T-helper 2 cell (primary cell): ENCODE measurements at regions not wholly inside any gene's neighbourhood (a gene's known extent, or its start where the extent isn't known, plus 50 kb on each side); places are given as distances from the start of the nearest gene placed in this dataset.
"Not testable (repeated sequence)": the region's sequence is repeated elsewhere in the genome, so short reads cannot be mapped to it uniquely, and the experiment has no call there.

Experiments used
- DNase-seq, 5 experiments: peaks; one replicate each; pipeline versions ENCODE4 v3.0.0 to v3.0.0-alpha.2; 2012 to 2022

DNA sequence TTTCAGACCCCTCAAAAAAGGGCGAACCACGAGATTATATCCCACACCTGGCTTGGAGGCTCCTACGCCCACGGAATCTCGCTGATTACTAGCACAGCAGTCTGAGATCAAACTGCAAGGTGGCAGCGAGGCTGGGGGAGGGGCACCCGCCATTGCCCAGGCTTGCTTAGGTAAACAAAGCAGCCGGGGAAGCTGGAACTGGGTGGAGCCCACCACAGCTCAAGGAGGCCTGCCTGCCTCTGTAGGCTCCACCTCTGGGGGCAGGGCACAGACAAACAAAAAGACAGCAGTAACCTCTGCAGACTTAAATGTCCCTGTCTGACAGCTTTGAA, 1136.6 kb downstream of the FSCB start:
- not testable (repeated sequence) for DNase-seq

DNA sequence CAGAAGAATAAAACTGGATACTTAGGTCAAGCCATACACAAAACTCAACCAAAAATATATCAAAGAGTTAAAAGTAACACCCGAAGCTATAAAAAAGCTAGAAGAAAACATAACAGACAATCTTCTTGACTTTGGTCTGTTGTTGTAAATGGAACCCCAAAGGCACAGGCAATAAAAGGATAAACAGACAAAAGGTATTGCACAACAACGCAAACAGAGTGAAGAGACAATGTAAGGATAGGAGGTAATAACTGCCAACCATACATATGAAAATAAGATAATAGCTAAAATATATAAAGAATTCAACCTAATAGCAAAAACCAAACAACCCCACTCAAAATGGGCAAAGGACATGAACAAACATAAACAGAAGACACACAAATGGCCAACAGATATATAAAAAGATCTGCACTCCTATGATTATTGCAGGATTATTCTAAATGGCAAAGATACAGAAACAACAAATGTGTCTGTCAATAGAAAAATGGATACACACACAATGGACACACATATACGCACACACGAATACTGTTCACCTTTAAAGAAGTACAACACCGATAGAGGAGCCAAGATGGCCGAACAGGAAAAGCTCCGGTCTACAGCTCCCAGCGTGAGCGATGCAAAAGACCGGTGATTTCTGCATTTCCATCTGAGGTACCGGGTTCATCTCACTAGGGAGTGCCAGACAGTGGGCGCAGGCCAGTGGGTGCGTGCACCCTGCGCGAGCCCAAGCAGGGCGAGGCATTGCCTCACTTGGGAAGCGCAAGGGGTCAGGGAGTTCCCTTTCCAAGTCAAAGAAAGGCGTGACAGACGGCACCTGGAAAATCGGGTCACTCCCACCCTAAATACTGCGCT, 1137.1 kb downstream of the FSCB start:
- DNase-seq: no peak

DNA sequence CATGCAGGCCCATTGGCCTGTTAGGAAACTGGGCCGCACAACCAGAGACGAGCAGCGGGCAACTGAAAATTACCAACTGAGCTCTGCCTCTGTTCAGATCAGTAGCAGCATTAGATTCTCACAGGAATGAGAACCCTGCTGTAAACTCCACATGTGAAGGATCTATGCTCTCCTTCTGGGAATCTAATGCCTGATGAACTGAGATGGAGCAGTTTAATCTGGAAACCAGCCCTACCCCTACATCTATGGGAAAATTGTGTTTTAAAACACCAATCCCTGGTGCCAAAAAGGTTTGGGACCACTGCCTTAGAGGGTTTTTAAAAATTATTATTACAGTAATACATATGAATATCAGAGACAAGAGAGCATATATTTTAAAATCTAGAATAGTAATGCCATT, 1144.5 kb downstream of the FSCB start:
- DNase-seq: no peak

DNA sequence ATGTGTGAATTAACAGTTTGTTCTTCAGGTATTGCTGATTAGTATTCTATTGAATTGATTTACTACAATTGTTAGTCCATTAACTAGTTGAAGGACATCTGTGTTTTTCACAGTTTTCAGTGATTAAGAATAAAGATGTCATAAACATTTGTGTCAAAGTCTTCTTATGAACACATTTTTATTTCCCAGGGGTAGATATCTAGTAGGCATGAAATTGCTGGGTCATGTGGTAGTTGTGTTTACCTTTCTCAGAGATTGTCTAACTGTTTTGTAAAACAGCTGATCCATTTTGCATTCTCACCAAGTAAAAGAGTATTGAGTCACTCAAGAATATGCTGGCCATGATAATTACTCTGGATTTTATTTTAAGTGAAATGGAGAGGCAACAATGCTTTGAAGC, 1145.3 kb downstream of the FSCB start:
- DNase-seq: no peak

DNA sequence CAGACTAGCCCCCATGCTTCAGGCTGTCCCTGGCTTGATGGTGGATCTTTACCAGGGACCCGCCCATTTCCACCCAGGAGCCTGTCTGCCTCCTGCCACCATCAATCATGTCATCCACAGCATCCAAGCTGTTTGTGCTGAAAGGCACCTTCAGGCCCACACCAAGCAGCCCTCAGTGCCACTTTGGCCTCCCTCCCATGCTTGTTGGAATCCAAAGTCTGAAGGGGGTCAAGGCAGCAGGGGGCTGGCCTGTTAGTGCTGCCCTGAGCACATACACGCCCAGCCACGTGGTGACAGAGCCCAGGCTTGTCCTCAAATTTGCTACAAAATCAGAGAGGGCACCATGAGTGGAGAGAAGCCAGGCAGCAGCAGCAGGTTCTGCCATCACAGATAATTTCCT, 1146.8 kb downstream of the FSCB start:
- DNase-seq: no peak

DNA sequence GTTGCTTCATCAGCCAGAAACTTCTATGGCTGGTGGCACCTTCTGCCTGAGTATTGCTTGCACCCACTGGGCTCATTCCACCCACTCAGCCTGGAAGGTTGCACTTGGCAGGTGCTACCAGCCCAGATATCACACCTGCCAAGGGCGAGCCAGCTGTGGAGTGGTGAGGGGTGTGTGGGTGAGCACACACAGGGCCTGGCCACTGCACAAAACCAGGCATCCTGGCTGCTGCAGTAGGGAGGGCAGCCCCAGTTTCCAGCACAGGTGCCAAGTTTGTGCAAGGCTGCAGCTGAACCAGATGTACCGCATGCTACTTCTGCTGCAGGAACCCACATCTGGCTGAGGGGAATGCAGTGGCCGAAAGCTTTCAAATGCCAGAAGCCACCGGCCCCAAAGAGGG, 1147.8 kb downstream of the FSCB start:
- DNase-seq: no peak

DNA sequence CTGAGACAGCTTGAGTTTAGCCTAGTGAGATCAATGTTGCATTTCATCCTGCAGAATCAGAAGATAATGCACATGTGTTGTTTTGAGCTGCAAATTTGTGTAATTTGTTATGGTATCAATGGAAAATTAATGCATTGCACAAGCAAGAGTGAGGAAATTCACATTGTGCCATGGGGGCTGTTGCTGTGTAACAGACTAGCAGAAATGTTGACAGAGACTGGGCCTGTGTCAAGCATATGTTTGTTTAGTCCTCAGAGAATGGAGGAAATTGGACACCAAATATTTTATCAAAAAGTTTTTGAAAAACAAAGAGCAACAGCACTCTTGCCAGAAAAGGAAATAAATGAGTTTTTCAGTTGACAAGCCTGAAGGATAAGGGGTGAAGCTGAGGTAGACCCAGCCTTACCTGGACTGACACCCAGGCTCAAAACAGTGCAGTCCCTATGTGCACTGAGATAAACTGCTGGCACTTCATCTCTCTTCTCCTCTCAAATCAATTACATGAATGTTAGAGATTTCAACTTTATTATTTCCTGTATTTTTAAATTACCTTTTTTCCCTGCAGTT, 1150.0 kb downstream of the FSCB start:
- no peak for DNase-seq

DNA sequence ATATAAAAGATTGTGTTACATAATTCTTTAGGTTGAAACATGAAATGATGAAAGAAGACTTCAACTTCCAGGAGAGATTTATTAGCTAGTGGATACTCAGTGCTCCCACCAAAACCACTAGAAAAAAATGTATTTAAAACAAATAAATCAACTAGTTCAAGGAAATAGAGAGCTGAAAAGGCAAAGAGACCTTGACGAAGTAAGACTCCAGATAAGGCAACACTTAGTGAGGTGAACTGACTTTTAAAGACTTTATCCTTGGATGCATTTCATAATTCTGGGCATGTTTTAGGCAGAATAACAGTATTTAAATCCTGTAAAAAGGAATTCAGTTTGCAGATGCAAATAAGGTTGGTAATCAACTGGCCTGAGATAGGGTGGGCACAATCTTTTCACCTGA, 1150.7 kb downstream of the FSCB start:
- DNase-seq: no peak

DNA sequence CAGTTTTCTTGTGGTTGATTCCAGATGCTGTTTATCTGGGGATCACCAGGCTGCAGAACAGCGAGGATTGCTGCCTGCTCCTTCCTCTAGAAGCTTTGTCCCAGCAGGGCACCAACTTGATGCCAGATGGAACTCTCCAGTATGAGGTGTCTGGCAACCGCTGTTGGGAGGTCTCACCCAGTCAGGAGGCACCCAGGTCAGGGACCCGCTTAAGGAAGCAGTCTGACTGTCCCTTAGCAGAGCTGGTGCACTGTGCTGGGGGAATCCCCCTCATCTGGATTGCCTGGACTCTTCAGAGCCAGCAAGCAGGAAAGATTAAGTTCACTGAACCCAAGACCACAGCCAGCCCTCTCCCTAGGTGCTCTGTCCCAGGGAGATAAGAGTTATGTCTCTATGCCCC, 1165.2 kb downstream of the FSCB start:
- DNase-seq: no peak

DNA sequence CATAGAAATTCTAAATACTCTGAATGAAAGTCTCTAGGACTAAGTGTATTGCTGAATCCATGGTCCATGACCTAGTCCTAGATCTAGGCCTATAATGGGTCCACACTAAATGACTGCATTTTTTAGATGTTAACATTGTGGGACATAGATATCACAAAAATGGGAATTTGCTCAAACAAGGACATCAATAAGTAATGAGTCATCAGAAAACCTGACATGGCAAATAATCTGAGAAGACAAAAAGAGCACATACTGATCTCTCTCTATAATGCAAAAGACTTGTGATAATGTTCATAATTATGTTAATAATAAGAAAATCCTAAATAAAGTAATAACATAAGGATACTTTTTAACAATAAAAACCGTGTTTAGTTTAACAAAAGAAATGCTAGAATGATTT, 1168.4 kb downstream of the FSCB start:
- no peak for DNase-seq

DNA sequence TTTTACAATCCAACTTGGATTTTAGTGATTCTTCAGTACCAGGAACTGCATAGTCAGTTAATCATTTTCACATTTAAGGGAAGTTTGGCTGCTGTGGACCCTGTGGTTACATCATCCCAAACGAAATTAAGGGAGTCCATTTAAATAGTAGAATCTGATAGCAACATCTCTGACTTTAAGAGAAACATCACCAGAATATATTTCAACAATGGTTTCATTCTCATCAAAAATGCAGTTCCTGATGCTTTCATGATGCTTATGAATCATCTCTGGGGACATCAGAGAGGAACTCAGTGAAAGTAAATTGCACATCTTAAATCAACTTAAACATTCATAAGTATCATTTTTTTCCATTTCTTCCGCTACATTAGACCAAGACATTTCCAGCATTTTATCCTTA, 1170.7 kb downstream of the FSCB start:
- DNase-seq: no peak

DNA sequence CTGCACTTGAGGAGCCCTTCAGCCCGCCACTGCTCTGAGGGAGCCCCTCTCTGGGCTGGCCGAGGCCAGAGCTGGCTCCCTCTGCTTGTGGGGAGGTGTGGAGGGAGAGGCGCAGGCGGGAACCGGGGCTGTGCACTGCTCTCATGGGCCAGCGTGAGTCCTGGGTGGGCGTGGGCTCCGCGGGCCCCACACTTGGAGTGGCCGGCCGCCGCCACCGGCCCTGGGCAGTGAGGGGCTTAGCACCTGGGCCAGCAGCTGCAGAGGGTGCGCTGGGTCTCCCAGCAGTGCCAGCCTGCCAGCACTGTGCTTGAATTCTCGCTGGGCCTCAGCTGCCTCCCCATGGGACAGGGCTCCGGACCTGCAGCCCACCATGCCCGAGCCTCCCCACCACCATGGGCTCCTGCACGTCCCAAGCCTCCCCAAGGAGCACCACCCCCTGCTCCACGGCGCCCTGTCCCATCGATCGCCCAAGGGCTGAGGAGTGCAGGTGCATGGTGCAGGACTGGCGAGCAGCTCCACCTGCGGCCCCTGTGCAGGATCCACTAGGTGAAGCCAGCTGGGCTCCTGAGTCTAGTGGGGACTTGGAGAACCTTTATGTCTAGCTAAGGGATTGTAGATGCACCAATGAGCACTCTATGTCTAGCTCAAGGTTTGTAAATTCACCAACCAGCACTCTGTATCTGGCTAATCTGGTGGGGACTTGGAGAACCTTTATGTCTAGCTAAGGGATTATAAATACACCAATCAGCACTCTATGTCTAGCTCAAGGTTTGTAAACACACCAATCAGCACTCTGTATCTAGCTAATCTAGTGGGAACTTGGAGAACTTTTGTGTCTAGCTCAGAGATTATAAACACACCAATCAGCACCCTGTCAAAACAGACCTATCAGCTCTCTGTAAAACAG, 1180.3 kb downstream of the FSCB start:
- not testable (repeated sequence) for DNase-seq

DNA sequence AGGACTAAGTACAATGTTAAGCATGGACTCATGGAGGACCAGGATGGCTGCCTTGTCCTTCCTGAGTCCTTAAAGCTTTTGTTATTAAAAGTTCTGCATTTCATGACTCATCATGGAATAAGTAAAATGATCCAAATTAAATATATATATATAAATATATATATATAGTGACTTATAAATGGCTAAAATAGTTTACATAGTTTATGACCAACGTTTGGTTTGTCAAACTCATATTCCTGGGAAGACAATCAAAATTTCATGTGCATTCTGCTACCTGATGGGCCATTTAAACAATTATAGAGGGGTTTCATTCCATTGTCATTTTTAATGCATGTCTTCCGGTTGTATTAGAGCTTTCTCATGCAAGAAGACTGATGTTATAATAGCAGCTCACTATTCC, 1190.7 kb downstream of the FSCB start:
- DNase-seq: no peak

DNA sequence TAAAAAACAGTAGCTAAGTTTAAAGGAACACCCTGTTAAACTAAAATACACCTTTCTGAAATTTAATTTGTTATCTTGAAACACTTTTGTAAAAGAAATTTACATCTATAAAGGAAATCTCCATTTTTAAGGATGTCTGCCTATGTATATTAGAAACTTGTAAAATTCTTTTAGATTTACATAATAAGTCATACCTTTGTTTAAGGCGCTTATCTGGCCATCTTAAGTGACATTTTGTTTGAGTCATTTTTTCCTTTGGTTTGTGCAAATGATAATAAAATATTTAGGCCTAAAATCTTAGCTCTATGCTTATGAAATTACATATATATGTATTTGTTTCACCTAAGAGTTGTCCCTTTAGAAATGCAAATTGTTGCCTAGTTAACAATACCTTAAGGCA, 1193.4 kb downstream of the FSCB start:
- no peak for DNase-seq

DNA sequence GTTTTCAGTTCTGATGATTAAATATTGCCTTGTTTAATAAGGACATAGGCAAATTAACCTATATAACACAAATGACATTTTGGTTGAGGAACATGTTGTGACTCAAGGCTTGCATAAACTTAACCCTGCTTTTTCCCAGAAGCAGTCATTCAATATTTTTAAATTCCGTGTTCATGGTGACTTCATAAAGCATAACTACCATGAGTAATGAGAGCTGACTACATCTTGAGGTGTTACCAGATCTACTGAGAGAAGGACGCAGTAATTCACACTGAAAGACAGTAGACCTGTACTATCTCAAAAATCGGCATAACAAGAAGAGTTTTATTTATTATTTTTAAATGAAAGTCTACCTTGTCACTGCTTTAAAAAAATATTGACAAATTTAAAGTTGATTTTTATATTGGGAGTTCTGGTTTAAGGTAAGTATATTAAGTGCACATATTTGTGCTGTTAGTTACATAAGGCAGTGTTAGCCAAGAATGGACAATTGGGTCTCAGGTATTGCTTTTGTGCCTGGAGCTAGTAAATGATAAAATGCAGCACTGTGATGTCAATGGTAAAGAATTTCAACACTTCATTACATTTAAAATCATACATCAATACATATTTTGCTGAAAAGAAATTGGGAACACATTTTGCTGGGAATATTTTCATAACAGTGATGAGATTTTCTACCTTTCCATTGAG, 1198.5 kb downstream of the FSCB start:
- DNase-seq: no peak

DNA sequence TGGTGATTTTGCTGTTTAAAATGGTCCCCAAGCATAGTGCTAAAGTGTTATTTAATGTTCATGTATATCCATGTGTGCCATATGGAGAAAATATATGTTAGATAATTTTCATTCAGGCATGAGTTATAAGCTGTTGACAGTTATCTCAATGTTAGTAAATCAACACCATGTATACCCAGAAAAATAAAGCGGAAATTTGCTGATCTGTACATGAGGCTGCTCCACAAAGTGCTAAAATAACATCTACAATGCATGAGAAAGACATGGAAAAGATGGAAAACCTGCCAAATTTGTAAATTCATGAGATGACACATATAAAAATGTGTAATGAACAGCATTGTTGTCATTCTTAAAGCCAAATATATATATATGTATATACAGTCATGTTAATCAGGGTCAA, 1199.2 kb downstream of the FSCB start:
- no peak for DNase-seq

DNA sequence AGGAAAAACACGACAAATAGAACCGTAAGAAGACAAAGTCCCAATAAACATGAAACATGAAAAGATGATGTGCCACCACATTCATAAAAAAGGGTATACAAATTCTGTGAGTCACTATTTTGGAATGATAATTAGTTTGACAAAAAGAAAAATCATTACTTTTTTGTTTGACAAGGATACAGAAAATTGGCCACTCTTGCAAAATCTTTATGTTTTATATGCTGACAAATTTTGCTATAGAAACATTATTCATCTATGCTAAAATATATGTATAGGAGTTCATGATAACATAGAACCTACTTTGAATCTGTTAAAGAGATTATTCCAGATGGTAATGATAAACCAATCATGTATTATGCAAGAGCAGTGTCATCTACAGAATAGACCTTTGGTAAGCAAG, 1201.0 kb downstream of the FSCB start:
- no peak for DNase-seq

DNA sequence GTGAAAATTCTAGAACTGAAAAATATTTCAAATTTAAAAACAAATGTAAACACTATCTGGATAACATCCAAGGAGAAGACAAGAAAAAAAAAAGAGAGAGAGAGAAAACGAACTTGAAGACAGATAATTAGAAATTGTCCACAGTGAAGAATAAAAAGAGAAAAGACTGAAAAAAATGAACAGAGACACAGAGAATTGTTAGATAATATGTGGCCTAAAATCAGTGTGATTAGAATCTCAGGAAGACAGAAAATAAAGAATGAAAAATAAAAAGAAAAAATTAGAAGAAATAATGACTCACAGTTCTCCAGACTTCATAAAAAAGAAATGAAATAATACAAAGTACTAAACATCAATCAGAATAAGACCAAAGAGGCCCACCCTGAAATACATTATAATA, 1209.3 kb downstream of the FSCB start:
- DNase-seq: no peak

DNA sequence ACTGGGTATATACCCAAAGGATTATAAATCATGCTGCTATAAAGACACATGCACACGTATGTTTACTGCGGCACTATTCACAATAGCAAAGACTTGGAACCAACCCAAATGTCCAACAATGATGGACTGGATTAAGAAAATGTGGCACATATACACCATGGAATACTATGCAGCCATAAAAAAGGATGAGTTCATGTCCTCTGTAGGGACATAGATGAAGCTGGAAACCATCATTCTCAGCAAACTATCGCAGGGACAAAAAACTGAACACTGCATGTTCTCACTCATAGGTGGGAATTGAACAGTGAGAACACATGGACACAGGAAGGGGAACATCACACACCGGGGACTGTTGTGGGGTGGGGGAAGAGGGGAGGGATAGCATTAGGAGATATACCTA, 1211.0 kb downstream of the FSCB start:
- DNase-seq: not testable (repeated sequence)

DNA sequence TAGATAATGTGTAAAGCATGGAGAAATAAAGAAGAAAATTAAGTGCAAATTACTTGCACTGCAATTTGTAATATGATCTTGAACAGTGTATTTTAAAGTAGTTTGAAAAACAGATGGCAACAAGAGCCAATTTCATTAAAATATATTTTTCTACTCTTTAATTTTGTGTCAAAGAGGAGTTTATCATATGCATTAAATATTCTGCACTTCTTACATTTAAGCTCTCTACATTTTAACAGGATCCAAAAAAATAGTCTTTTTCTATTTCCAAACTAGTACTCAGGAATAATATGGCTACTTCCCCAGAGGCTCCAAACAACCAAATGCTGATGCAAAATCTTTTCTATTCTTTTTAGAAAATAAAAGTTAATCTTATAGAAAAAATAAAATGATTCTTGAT, 1221.5 kb downstream of the FSCB start:
- DNase-seq: no peak

DNA sequence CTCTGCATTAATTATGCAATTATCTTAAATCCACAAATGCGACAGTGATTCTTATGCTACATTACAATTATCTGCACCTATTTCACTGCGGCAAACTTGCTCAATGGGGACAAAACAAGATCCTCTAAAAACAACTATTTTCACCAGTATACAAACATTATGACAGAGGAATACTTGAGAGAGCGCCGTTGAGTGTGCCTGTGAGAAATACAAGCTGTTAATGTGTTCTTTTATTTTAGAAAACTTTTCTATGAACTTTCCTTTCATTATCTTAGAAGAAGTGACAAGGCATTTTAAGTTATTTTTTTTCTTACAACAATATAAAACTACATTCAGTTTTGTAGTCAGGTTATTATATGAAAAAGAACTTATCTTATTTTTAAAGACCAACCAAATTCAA, 1247.0 kb downstream of the FSCB start:
- DNase-seq: no peak

DNA sequence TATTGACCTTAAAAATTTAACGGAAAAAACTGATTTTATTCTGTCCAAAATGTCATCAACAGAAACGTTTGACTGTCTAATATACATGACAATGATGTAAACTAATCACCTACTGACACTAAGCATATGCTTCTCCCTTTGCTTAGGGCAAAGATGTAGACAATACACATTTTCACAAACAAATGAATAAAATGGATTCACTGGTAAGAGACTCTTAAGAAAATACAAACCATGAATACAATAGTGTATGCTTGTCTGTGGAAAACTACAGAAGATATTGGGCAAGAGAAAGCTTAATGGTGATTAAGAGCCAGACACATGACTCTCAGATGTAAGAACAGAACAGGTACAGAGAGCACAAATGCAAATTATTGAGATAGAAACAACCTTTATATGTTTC, 1248.7 kb downstream of the FSCB start:
- no peak for DNase-seq

DNA sequence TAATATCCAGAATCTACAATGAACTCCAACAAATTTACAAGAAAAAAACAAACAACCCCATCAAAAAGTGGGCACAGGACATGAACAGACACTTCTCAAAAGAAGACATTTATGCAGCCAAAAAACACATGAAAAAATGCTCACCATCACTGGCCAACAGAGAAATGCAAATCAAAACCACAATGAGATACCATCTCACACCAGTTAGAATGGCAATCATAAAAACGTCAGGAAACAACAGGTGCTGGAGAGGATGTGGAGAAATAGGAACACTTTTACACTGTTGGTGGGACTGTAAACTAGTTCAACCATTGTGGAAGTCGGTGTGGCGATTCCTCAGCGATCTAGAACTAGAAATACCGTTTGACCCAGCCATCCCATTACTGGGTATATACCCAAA, 1250.1 kb downstream of the FSCB start:
- not testable (repeated sequence) for DNase-seq
